ENCODE measurements at regions not wholly inside any gene's neighbourhood (a gene's known extent, or its start where the extent isn't known, plus 50 kb on each side); places are given as distances from the start of the nearest gene placed in this dataset.

DNA sequence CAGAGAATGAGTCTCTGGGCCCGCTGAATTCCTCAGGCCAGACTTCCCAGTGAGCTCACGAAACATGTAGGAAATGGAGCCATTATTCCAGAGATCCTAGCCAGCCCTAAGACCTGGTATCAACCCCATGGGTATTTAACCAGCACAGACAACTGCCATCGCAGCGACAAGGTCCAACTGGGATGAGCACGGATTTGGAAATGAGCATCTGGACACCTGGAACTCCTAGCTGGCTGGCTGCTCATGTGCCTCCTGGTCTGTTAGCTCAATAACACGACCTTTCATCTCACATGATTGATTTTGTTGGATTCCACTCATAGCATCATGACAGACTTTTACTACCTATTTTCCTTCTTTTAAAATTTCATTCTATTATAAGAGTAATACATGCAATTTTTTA is 51.0 kb downstream of the POU3F3 start:
- no peaks in the 10 kb centered on the region for H3K36me3 ChIP-seq
- no peak overlapping the region for H3K27ac ChIP-seq
- DNase-seq (no peak), ATAC-seq (no peak)
- no peak overlapping the region for H3K4me3 ChIP-seq
- TF ChIP-seq, protein P1, sequence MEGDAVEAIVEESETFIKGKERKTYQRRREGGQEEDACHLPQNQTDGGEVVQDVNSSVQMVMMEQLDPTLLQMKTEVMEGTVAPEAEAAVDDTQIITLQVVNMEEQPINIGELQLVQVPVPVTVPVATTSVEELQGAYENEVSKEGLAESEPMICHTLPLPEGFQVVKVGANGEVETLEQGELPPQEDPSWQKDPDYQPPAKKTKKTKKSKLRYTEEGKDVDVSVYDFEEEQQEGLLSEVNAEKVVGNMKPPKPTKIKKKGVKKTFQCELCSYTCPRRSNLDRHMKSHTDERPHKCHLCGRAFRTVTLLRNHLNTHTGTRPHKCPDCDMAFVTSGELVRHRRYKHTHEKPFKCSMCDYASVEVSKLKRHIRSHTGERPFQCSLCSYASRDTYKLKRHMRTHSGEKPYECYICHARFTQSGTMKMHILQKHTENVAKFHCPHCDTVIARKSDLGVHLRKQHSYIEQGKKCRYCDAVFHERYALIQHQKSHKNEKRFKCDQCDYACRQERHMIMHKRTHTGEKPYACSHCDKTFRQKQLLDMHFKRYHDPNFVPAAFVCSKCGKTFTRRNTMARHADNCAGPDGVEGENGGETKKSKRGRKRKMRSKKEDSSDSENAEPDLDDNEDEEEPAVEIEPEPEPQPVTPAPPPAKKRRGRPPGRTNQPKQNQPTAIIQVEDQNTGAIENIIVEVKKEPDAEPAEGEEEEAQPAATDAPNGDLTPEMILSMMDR (IDR thresholded peaks at IDR 0.05): no peak
- no peaks in the 10 kb centered on the region for H3K4me1 ChIP-seq
- H3K9me3 ChIP-seq: no peaks in the 10 kb centered on the region
- intact Hi-C loops (cut with DNase I): no loop called here
- H3K27me3 ChIP-seq (ENCODE audit: low read depth): peaks cover 6% of the 10 kb centered on the region

DNA sequence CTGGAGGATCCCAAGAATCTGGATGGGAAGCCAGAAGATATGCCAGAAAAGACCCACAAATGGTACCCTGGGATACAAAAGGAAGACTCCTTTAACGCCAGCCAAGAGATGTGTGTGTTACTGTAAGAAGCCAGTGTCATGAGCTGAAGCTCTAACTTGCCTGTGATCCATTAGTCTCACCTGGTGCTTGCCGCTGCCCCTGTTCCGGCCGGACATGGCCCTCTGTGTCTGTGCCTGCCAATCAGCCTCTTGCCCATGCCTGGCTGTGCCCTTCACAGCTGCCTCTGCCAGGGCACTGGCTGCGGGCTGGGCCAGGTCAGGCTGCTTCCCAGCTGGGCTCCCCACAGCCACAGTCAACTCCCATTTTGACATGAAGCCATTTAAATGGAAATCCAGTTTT is 55.4 kb downstream of the POU3F3 start:
- Histone ChIP-seq H3K4me1 (no peaks in the 10 kb centered on the region), H3K9me3 (no peaks in the 10 kb centered on the region), H3K4me3 (no peak overlapping the region), H3K36me3 (no peaks in the 10 kb centered on the region), H3K27me3 (ENCODE audit: low read depth) (no peaks in the 10 kb centered on the region), H3K27ac (no peak overlapping the region)
- DNase-seq (no peak), ATAC-seq (no peak)
- TF ChIP-seq, protein P1 (IDR thresholded peaks at IDR 0.05): no peak
- intact Hi-C loops (cut with DNase I): no loop called here

DNA sequence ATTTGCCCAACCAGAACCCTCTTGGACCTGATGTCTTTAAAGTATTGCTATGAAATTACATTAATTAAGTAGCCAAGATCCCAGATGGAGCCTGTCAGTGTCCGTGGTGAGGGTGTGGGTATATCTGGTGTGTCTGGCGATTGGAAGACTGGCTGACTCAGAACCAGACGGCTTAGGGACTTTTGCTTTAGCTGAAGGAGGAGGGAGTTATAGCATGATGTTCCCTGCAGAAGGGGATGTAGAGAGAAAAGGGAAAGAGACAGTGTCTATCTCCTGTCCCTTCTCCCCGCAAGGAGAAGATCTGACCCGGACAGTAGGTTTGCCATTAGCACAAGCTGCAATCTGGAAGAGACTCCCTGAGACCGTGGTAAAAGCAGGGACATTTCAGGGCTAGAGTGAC is 60.6 kb downstream of the POU3F3 start:
- ATAC-seq (no peak), DNase-seq (no peak)
- Histone ChIP-seq H3K9me3 (no peaks in the 10 kb centered on the region), H3K27me3 (ENCODE audit: low read depth) (no peaks in the 10 kb centered on the region), H3K27ac (no peak overlapping the region), H3K4me1 (no peaks in the 10 kb centered on the region), H3K36me3 (no peaks in the 10 kb centered on the region), H3K4me3 (no peak overlapping the region)
- intact Hi-C loops (cut with DNase I): no loop called here
- TF ChIP-seq, protein P1 (IDR thresholded peaks at IDR 0.05): no peak

DNA sequence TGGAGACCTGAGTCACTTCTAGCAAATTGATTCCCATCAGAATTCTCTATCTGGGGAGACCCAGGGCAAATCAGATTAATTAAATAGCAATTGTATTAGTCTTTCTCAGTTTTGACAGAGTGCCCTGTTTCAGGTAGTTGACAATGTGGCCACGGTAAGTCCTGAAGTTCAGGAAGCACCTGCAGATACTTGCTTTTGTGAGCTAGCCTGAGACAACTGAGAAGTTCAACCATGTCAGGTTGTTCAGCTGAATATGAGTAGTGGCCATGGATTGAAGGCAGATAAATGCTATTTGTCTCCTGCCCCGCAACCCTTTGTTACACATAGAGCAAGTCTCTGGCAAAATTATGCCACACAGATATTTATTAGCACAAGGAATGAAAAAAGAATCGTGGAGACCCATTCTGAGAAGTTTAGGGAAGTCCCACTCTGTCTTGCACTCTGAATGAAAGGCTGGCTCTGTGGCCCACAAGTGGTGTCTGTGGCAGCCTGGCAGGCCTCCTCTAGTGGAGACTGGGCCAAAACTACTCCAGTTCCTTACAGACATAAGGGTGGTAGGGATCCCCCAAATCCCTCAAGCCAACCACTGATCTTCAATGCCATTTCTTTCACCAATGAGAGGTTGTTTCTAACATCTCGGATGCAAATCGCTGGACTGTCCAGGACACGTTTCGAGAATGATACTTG is 61.3 kb downstream of the POU3F3 start:
- H3K9me3 ChIP-seq: no peaks in the 10 kb centered on the region
- intact Hi-C loops (cut with DNase I): no loop called here
- H3K36me3 ChIP-seq: no peaks in the 10 kb centered on the region
- no peak overlapping the region for H3K27ac ChIP-seq
- no peaks in the 10 kb centered on the region for H3K4me1 ChIP-seq
- ATAC-seq: no peak
- H3K27me3 ChIP-seq (ENCODE audit: low read depth): no peaks in the 10 kb centered on the region
- H3K4me3 ChIP-seq: no peak overlapping the region
- no peak for DNase-seq
- TF ChIP-seq, protein P1 (IDR thresholded peaks at IDR 0.05): no peak

DNA sequence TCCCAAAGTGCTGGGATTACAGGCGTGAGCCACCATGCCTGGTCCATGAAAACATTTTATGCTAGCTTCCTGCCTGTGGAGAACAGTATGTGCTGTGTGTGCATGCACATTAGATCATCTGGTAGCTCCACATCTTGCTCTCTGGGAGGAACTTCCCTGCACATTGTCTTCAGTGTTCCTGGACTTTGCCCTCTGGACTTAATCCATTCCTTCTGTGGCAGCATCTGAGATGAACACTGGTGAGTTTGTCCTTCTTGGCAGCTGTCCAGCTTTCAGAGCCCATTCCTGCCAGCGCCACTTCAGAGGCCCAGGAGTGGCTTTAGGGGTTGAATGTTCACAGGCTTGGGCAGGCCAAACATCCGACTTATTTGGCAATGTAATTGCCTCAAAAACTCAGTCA is 65.2 kb downstream of the POU3F3 start:
- no peak for ATAC-seq
- intact Hi-C loops (cut with DNase I): no loop called here

More for the DNA sequence above, 65.2 kb downstream of the POU3F3 start:
- no peak overlapping the region for H3K27ac ChIP-seq
- no peaks in the 10 kb centered on the region for H3K4me1 ChIP-seq
- no peak for DNase-seq
- H3K9me3 ChIP-seq: no peaks in the 10 kb centered on the region
- TF ChIP-seq, protein P1 (IDR thresholded peaks at IDR 0.05): no peak
- H3K4me3 ChIP-seq: no peak overlapping the region
- H3K36me3 ChIP-seq: no peaks in the 10 kb centered on the region
- no peaks in the 10 kb centered on the region for H3K27me3 ChIP-seq (ENCODE audit: low read depth)
